GM21723 (cell line): ENCODE measurements at regions not wholly inside any gene's neighbourhood (a gene's known extent, or its start where the extent isn't known, plus 50 kb on each side); places are given as distances from the start of the nearest gene placed in this dataset.
"Not testable (repeated sequence)": the region's sequence is repeated elsewhere in the genome, so short reads cannot be mapped to it uniquely, and the experiment has no call there.

Source experiments
- ATAC-seq: cut with Tn5 transposase; IDR thresholded peaks from one replicate; pipeline ENCODE4 v1.9.1; 2021; ENCODE audit warnings: mild to moderate bottlenecking, moderate library complexity; ENCODE audit not compliant: unreplicated experiment

GRCh38 chr11:103798026-103798425, 238.4 kb upstream of the DDI1 start:
- ATAC-seq, result no peak

DNA sequence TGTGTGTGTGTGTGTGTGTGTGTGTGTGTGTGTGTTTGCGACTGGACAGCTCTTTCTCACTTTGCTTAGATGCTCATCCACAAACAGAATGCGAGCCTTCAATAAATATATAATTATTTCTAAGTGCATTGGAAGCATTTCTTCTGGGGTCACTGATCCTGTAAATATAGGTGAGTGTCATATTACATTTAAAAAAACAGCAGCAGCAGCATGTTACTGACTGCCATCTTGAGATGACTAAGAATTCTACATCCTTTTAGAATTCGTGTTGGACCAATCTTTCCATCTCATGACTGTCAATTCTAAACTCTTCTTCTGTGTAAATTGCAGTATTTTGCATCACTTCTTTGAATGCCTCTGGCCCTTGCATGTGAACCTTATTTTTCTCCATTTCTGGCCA, 238.0 kb upstream of the DDI1 start:
- ATAC-seq, result no peak

DNA sequence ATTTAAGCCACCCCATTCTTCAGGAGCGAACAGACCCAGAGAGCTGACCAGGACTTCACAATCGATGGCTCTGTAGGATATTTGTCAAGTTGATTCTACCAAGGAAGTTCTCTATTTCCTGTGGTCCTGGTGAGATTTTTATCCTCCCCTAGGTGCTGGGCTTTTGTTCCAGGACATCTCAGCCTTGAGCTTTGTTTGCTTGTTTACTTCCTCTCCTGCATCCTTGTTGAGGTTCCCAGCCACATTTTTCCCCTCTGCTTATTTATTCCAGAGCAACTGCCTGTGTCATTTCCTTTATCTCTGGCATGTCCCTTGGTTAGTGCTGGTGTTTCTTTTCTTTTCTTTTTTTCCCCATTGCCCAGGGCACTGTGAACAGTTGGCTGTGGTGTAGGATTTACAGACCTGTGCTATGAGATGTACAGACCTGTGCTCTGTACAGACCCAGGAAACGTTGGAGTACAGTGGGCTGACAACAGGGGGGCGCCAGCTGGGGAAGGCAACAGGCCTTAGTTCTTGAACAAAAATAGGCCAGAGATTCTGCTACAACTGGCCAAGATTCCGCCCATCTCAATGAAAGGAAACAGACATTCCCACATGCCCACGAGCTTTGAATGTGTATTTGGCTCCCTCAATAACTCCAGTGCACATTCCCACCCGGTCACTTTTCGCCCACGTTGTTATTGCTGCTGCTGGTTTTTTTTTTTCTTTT, 235.9 kb upstream of the DDI1 start:
- no peak for ATAC-seq

- ATAC-seq, result no peak
These were observed 233.4 kb upstream of the DDI1 start for GRCh38 chr11:103803062-103803461.

DNA sequence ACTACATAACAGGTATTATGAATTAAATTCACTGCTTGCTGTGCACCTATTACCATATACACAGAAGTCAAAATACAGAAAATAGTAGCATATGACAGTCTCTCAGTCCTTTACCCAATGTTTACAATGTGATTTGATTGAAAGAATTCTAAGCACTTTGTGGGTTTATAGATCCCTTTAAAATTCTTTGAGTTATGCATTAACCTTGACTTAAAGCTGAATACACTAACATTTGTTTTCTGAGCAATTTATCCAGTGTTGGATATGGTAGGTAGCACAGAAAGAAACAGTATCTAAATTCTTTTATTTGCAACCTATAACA, 230.8 kb upstream of the DDI1 start:
- no peak for ATAC-seq

- ATAC-seq, result no peak
These were observed 230.1 kb upstream of the DDI1 start for GRCh38 chr11:103806130-103806895.

DNA sequence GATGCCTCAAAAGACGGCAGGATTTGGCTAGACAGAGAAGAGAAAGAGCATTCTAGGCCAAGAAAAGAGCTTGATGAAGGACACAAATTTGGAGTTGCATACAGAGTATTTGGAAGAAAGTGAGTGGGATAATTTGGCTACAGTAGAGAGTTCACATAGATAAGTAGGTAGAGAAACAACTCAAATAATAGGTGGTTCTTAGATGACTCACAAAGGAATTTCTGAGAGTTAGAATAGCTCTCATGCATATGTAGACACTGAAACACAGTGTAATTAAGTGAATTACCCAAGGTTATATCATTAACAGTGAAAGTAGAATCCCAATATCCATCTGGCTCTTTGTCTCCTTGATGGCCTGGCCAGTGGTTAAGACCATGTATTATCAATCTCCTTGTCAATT, 228.6 kb upstream of the DDI1 start:
- ATAC-seq, result no peak

GRCh38 chr11:103808252-103808651, 228.2 kb upstream of the DDI1 start:
- ATAC-seq, result no peak

DNA sequence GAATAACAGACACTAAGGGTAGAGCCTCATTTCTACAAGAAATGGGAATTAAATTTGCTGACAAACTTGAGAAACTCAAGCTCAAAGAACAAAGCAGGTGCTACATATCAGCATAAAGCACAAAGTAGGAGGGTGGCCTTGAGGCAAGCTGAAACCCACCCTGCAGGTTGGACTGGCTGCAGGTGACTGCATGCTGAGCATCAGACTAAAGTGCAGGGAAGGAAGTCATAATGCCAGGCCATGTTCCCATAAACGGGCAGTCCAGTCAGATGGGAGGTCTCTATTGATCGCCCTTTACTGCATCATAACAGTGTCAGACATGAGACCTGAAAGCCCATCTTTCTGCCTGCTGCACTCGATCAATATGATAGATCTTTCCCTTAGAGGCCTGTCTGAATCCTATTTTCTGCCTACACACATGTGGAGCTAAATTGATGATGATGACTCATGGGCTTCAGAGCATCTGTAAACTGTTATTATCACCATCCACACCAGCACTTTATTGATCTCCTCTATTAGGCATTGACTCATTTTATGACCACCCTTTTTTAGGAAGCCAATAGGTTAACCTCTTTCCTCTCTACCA, 224.5 kb upstream of the DDI1 start:
- no peak for ATAC-seq

GRCh38 chr11:103812680-103813079, 223.8 kb upstream of the DDI1 start:
- ATAC-seq, result no peak

GRCh38 chr11:103820345-103820744, 216.1 kb upstream of the DDI1 start:
- not testable (repeated sequence) for ATAC-seq

- ATAC-seq, result no peak
These were observed 212.3 kb upstream of the DDI1 start for GRCh38 chr11:103824116-103824515.

DNA sequence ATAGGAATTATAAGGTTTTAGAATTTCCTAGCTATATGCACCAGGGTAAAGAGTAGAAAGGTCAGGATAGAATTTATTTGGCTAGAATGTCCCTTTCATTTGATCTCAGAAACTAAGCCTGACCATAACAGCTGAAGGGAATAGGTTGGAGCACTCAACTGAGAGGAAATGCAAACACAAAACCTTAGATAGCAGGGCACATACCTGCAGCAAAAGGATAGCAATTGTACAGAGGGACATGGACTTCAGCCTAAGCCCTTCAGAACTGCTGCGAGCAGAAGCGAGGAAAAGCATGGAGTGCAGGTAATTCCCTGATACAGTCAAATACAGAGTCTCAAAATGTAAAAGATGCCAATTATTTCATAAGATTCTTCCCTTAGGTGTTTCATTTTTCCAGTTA, 211.0 kb upstream of the DDI1 start:
- no peak for ATAC-seq

GRCh38 chr11:103826856-103827255, 209.6 kb upstream of the DDI1 start:
- ATAC-seq, result no peak

DNA sequence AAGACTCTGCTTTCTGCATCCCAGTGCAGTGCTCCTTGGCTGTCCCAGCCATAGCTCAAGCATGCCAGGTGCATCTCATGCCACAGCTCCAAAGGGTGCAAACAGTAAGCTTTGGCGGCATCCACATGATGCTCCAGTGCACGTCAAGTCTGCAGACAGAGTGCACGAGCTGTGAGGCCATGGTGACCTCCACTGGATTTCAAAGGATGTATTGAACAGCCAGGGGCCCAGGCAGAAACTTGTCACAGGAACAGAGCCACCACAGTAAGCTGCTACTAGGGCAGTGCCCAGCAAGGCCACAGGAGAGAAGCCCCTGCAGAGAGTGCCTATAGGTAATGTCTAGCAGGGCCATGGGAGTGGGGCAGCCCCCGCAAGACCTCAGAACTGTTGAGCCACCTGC, 206.8 kb upstream of the DDI1 start:
- ATAC-seq, result no peak

GRCh38 chr11:103830205-103830604, 206.2 kb upstream of the DDI1 start:
- ATAC-seq, result no peak

GRCh38 chr11:103832762-103833161, 203.7 kb upstream of the DDI1 start:
- no peak for ATAC-seq

DNA sequence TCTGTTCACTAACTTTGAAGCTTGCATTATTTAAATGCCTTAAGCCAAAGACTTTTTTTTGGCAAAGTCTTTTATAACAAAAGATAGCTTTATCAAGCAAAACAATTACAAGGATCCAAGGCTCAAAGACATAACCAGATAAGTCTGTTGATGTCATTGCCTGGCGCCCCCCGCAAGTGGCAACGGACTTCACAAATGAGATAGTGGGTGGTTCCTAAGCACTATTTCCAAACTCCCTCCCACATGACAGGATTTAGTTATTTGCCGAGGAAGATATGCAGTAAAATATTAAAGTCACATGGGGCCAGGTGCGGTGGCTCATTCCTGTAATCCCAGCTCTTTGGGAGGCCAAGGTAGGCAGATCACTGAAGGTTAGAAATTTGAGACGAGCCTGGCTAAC, 194.2 kb upstream of the DDI1 start:
- no peak for ATAC-seq

- no peak for ATAC-seq
These were observed 193.6 kb upstream of the DDI1 start for GRCh38 chr11:103842795-103843194.

DNA sequence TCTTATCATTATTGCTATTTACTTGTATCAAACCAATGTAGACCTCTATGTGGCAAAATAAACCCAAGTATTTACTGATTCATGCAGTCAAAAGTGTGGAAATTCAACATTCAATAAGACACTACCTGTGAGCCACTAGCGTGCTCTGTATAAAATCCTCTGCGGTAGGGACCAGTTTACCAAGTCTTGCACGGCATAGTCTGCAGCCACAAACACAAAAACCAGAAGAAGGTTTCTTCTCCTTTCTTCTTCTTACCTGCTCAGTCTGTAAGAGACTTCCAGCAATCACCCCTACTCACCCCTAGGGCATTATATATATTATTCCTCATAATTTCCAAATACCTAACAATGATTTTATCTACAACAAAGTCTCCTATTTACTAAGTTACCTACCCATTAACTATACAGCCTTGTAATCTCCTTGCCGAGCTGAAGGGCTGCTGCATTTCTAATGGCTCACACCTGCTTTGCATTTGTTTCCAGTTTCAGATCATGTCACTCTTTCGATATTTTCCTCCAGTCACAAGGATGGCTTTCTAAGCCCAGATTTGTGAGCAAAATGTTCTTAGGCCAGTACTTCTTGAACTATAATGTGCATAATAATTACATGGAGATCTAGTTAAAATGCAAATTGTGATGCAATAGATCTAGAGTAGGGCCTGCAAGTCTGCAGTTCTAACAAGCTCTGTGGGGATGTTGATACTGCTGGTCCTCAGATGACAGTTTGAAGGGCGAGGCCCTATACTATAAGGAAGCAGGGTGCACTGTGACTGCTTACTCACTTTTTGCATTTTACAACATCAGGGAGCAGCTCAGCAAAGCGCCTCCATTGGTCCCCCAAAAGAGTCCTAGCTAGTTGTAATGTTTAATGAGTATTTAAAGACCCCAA, 191.9 kb upstream of the DDI1 start:
- ATAC-seq, result peak; percentile 98

- no peak for ATAC-seq
These were observed 191.1 kb upstream of the DDI1 start for GRCh38 chr11:103845331-103845730.
